ENCODE measurements at regions not wholly inside any gene's neighbourhood (a gene's known extent, or its start where the extent isn't known, plus 50 kb on each side); places are given as distances from the start of the nearest gene placed in this dataset.

DNA sequence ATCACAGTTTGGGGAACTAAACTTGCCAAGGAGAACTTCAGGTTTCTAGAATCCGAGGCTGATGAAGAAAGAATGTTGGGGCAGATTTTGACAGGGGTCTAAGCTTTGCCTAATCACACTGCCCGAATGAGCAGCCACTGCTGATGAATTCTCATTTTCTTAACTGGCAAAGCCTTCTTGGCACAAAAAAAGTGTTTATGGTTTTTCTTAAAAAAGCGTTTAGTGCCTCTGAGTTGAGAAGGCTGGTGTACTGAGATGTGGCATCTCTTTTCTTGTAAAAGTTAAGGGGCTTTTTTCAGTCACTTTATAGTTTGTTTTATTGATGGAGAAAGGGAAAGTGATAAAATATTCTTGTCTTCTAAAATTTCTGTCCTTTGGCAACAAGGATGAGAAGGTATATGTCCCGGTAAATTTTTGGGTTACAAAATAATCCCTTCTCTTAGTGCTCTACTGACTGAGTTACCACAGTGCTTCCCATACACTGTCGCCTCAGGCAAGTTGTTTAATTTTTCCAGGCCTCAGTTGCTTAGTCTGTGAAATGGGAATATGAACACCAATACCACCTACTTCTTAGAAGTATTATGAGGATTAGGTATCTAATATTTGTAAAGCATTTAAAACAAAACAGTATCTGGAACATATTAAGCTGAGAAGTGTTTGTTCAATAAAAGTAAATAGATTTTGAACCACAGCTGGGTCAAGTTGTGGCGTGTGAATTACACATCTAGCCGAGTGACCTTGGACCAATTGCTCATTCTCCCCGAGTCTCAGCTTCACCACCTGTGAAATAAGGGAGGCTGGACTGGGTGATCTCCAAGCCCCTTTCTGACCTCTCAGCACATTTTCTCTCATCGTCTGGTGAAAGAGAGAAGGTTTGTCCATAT, 320.8 kb downstream of the HAPSTR1 start:
- TF ChIP-seq, protein P1, sequence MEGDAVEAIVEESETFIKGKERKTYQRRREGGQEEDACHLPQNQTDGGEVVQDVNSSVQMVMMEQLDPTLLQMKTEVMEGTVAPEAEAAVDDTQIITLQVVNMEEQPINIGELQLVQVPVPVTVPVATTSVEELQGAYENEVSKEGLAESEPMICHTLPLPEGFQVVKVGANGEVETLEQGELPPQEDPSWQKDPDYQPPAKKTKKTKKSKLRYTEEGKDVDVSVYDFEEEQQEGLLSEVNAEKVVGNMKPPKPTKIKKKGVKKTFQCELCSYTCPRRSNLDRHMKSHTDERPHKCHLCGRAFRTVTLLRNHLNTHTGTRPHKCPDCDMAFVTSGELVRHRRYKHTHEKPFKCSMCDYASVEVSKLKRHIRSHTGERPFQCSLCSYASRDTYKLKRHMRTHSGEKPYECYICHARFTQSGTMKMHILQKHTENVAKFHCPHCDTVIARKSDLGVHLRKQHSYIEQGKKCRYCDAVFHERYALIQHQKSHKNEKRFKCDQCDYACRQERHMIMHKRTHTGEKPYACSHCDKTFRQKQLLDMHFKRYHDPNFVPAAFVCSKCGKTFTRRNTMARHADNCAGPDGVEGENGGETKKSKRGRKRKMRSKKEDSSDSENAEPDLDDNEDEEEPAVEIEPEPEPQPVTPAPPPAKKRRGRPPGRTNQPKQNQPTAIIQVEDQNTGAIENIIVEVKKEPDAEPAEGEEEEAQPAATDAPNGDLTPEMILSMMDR (IDR thresholded peaks at IDR 0.05; ENCODE audit: insufficient read depth, low read length, poor library complexity, severe bottlenecking), result no peak
- TF ChIP-seq EZH2phosphoT487 (conservative IDR thresholded peaks at IDR 0.05; ENCODE audit: low read length), result no peak
- H3K4me3 ChIP-seq (ENCODE audit: insufficient read depth, low read length, poor library complexity, severe bottlenecking), result no peak overlapping the region
- H3K9ac ChIP-seq (ENCODE audit: low read length), result no peak overlapping the region

DNA sequence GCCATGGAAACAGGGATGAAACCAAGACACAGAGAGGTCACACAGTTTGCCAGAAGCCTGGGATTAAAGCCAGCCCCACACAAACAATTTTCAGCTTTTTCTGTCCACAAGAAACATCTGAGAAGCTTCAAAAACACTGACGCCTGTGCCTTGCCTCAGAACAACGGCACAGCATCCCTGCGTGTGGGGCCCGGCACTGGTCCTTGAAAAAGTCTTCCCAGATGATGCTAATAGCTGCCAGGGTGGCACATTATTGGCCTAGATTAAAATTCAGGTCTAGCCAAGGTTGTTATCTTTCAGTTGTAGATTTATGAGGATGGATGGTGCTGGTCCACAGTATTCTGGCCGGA, 321.4 kb downstream of the HAPSTR1 start:
- H3K9me2 ChIP-seq (replicated peaks; ENCODE audit: insufficient read depth, low read length), result no peaks in the 10 kb centered on the region
- no peaks in the 10 kb centered on the region for H3K36me3 ChIP-seq (ENCODE audit: low read length)
- TF ChIP-seq, protein P1 (IDR thresholded peaks at IDR 0.05; ENCODE audit: insufficient read depth, low read length, poor library complexity, severe bottlenecking), result no peak
- no peak for TF ChIP-seq EZH2phosphoT487 (conservative IDR thresholded peaks at IDR 0.05; ENCODE audit: low read length)
- no peak overlapping the region for H3K27ac ChIP-seq (ENCODE audit: low read depth, low read length)
- H3K27me3 ChIP-seq (ENCODE audit: low read length), result no peaks in the 10 kb centered on the region
- H2AFZ ChIP-seq (ENCODE audit: low read depth, low read length, severe bottlenecking), result no peak overlapping the region
- H3K79me2 ChIP-seq (ENCODE audit: insufficient read depth, low read length), result no peaks in the 10 kb centered on the region
- no peak overlapping the region for H3K9ac ChIP-seq (ENCODE audit: low read length)
- no peak overlapping the region for H3K4me3 ChIP-seq (ENCODE audit: insufficient read depth, low read length, poor library complexity, severe bottlenecking)
- H3F3A ChIP-seq (ENCODE audit: insufficient read depth), result no peaks in the 10 kb centered on the region
- H3K9me3 ChIP-seq (ENCODE audit: insufficient read depth, low read length), result no peaks in the 10 kb centered on the region
- no peaks in the 10 kb centered on the region for H4K20me1 ChIP-seq (ENCODE audit: low read depth, low read length)
- H3K4me2 ChIP-seq (ENCODE audit: low read depth, low read length, poor library complexity, severe bottlenecking), result no peak overlapping the region

More for the DNA sequence above, 320.8 kb downstream of the HAPSTR1 start:
- Histone ChIP-seq H3K79me2 (ENCODE audit: insufficient read depth, low read length) (no peaks in the 10 kb centered on the region), H3K27ac (ENCODE audit: low read depth, low read length) (no peak overlapping the region), H2AFZ (ENCODE audit: low read depth, low read length, severe bottlenecking) (no peak overlapping the region), H3F3A (ENCODE audit: insufficient read depth) (no peaks in the 10 kb centered on the region), H3K9me2 (replicated peaks; ENCODE audit: insufficient read depth, low read length) (no peaks in the 10 kb centered on the region), H3K4me2 (ENCODE audit: low read depth, low read length, poor library complexity, severe bottlenecking) (no peak overlapping the region), H3K36me3 (ENCODE audit: low read length) (no peaks in the 10 kb centered on the region), H3K9me3 (ENCODE audit: insufficient read depth, low read length) (no peaks in the 10 kb centered on the region), H3K27me3 (ENCODE audit: low read length) (no peaks in the 10 kb centered on the region), H4K20me1 (ENCODE audit: low read depth, low read length) (no peaks in the 10 kb centered on the region)

DNA sequence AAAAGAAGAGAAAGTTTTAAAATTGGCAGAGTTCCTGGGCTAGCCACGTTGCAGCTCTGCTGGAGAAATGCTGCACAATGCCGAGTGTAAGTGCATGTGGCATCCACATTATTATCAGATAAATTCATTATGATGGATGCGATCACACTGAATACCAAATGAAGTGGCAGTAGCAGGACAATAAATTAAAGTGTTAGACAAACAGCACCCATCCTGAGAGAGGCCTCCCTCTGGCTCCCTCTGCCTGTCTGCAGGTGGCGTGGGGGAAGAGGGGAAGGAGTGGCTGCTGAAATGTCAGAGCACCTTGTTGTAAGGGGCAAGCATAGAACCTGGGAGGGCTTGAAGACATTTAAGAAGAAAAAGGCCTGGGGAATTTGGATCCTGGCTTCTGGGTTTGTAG, 324.1 kb downstream of the HAPSTR1 start:
- TF ChIP-seq EZH2phosphoT487 (conservative IDR thresholded peaks at IDR 0.05; ENCODE audit: low read length), result no peak
- TF ChIP-seq, protein P1 (IDR thresholded peaks at IDR 0.05; ENCODE audit: insufficient read depth, low read length, poor library complexity, severe bottlenecking), result no peak
- no peaks in the 10 kb centered on the region for H3F3A ChIP-seq (ENCODE audit: insufficient read depth)
- H3K9me3 ChIP-seq (ENCODE audit: insufficient read depth, low read length), result no peaks in the 10 kb centered on the region
- no peaks in the 10 kb centered on the region for H3K9me2 ChIP-seq (replicated peaks; ENCODE audit: insufficient read depth, low read length)
- no peak overlapping the region for H3K4me3 ChIP-seq (ENCODE audit: insufficient read depth, low read length, poor library complexity, severe bottlenecking)
- no peaks in the 10 kb centered on the region for H3K79me2 ChIP-seq (ENCODE audit: insufficient read depth, low read length)
- H3K36me3 ChIP-seq (ENCODE audit: low read length), result no peaks in the 10 kb centered on the region
- H3K27me3 ChIP-seq (ENCODE audit: low read length), result no peaks in the 10 kb centered on the region
- H4K20me1 ChIP-seq (ENCODE audit: low read depth, low read length), result no peaks in the 10 kb centered on the region
- no peak overlapping the region for H2AFZ ChIP-seq (ENCODE audit: low read depth, low read length, severe bottlenecking)
- H3K27ac ChIP-seq (ENCODE audit: low read depth, low read length), result no peak overlapping the region
- H3K4me2 ChIP-seq (ENCODE audit: low read depth, low read length, poor library complexity, severe bottlenecking), result no peak overlapping the region
- H3K9ac ChIP-seq (ENCODE audit: low read length), result no peak overlapping the region
